Glutamatergic neuron (in vitro differentiated cells): ENCODE measurements at regions not wholly inside any gene's neighbourhood (a gene's known extent, or its start where the extent isn't known, plus 50 kb on each side); places are given as distances from the start of the nearest gene placed in this dataset.

Experiments used
- DNase-seq: peaks from one replicate; pipeline ENCODE4 v3.0.0; 2022
- H3K27ac Mint-ChIP-seq: one replicate; pipeline ENCODE4 v1.8.0; 2020; ENCODE audit warnings: mild to moderate bottlenecking, mixed read lengths, inconsistent platforms; ENCODE audit not compliant: unreplicated experiment
- H3K27me3 Mint-ChIP-seq: one replicate; pipeline ENCODE4 v1.8.0; 2020; ENCODE audit warnings: mild to moderate bottlenecking, moderate library complexity, mixed read lengths, inconsistent platforms; ENCODE audit not compliant: unreplicated experiment
- H3K36me3 Mint-ChIP-seq: one replicate; pipeline ENCODE4 v1.8.0; 2020; ENCODE audit warnings: mild to moderate bottlenecking, mixed read lengths, inconsistent platforms; ENCODE audit not compliant: unreplicated experiment
- H3K4me1 Mint-ChIP-seq: one replicate; pipeline ENCODE4 v1.8.0; 2020; ENCODE audit warnings: mild to moderate bottlenecking, low read depth, mixed read lengths, inconsistent platforms; ENCODE audit not compliant: unreplicated experiment
- H3K4me3 Mint-ChIP-seq: one replicate; pipeline ENCODE4 v1.8.0; 2020; ENCODE audit warnings: mild to moderate bottlenecking, mixed read lengths, inconsistent platforms; ENCODE audit not compliant: unreplicated experiment
- H3K9me3 Mint-ChIP-seq: one replicate; pipeline ENCODE4 v1.8.0; 2020; ENCODE audit warnings: mild to moderate bottlenecking, moderate library complexity, mixed read lengths, inconsistent platforms; ENCODE audit not compliant: unreplicated experiment
- TF ChIP-seq, protein P1 (sequence below): fragments of 200-600 bp; sonication (generic); IDR thresholded peaks from one replicate; pipeline ENCODE4 v1.5.0; 2021; ENCODE audit not compliant: partially characterized antibody, unreplicated experiment

DNA sequence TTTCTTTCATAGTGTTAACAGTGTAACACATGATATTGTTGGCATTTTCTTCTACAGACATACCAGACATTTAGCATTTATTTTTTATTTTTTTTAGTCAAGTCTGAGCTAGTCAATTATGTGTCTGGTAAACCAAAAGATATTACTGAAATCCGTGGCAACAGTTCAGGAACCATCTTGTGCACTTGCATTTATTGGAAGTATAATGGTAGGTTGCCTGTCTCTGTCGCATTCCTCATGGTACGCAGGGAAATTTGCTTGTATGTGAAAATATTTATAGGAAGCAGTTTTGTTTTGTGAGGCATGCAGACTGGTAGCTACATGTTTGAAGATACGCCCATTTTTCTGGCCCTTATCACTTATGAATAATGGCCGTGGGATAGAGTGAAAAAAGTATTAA, 186.1 kb upstream of the SLC38A2 start:
- peaks cover 2% of the 10 kb centered on the region for H3K4me1 Mint-ChIP-seq
- H3K27ac Mint-ChIP-seq: no peak overlapping the region
- no peak for DNase-seq
- TF ChIP-seq, protein P1, sequence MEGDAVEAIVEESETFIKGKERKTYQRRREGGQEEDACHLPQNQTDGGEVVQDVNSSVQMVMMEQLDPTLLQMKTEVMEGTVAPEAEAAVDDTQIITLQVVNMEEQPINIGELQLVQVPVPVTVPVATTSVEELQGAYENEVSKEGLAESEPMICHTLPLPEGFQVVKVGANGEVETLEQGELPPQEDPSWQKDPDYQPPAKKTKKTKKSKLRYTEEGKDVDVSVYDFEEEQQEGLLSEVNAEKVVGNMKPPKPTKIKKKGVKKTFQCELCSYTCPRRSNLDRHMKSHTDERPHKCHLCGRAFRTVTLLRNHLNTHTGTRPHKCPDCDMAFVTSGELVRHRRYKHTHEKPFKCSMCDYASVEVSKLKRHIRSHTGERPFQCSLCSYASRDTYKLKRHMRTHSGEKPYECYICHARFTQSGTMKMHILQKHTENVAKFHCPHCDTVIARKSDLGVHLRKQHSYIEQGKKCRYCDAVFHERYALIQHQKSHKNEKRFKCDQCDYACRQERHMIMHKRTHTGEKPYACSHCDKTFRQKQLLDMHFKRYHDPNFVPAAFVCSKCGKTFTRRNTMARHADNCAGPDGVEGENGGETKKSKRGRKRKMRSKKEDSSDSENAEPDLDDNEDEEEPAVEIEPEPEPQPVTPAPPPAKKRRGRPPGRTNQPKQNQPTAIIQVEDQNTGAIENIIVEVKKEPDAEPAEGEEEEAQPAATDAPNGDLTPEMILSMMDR: no peak
- H3K36me3 Mint-ChIP-seq: no peaks in the 10 kb centered on the region
- H3K4me3 Mint-ChIP-seq: no peak overlapping the region
- H3K9me3 Mint-ChIP-seq: no peaks in the 10 kb centered on the region
- peaks cover 2% of the 10 kb centered on the region for H3K27me3 Mint-ChIP-seq

DNA sequence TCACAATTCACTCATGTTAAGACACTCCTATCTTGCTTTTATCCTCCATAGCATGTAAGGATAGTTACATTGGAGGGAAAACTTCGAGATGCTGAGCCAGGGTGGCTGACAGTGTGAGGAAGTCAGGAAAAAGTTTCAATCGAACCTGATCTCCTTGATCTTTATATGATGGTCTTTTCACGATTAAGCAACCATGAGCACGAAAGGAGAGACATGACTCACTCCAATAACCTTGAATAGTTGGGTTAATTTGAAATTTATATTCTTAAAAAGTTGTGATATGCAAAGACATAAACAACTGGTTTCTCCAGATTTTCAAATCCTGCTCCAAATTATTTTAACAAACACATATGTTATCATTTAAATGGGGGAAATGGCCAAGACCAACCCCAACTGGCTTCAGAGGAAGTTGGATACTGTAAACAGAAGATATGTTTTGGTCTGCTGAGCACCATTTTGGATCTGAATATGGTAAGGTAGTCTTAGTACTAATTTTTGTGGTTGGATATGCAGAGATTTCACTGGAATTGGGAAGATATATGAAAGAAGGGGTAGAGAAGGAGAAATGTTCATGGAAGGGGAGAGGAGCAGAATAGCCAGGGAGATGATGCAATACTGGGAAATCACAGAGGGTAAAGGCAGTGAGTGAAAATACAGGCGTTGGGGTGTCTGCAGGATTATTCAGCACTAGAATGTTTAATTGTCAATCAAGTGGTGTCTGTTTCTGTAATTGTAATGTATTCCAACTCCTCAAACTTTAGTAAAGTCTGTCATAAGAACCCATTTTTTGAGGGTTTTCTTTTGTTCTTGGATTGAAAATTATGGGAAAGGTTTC, 185.2 kb upstream of the SLC38A2 start:
- Mint-ChIP-seq H3K4me3 (no peak overlapping the region), H3K27me3 (peaks cover 2% of the 10 kb centered on the region), H3K36me3 (no peaks in the 10 kb centered on the region), H3K9me3 (no peaks in the 10 kb centered on the region), H3K27ac (no peak overlapping the region), H3K4me1 (peaks cover 2% of the 10 kb centered on the region)
- TF ChIP-seq, protein P1: no peak
- no peak for DNase-seq

DNA sequence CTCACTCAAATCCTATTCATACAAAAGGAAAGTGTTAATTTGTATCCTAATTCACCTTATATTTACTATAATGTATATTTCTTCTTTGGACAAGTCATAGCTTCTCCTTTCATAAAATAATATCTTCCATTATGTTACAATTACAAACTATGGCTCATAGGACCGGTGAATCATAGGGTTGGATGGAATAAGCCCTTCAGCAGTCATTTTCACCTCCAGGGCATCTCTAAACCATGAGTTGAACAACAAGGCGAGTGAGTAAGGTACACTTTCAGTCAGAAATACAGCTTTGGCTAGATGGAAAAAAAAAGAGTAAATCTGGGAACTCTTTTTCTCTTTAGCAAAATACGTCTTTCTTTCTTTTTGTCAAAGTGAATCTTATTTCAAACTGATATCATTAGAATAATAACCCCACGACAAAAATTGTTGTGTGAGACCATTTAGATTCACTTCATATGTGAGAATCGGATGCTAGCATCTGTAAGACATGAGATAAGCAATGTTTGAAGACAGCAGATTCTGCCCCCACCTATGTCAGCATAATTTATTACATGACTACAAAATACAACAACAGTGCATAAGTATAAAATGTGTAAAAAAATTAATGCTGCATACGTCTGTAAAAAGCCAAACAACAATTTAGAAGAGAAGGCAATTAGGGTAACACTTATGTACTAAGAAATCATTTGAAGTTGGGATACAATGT, 184.4 kb upstream of the SLC38A2 start:
- peaks cover 2% of the 10 kb centered on the region for H3K27me3 Mint-ChIP-seq
- no peak overlapping the region for H3K4me3 Mint-ChIP-seq
- TF ChIP-seq, protein P1: no peak
- H3K9me3 Mint-ChIP-seq: no peaks in the 10 kb centered on the region
- H3K36me3 Mint-ChIP-seq: no peaks in the 10 kb centered on the region
- no peak overlapping the region for H3K27ac Mint-ChIP-seq
- DNase-seq: no peak
- peaks cover 2% of the 10 kb centered on the region for H3K4me1 Mint-ChIP-seq

DNA sequence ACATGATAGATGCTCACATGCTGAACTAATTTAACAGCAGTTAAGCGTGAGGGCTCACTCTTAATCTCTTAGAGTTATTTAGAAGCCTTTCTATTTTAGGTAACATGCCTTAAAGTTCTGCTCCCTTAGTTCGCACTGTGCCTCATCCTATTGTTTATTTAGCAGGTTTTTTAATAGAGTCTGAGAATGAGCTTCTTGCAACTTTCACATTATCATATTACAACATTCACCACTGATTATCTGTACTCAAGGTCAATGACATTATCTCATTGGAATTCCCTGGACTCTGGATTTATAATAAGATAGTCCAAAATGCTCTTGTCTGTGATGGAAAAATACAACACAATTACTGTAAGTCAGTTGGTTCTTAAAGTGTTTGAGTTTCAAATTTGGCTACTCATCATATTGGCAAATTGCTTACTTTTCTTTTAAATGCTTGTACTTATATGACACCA, 183.6 kb upstream of the SLC38A2 start:
- H3K9me3 Mint-ChIP-seq: no peaks in the 10 kb centered on the region
- H3K36me3 Mint-ChIP-seq: no peaks in the 10 kb centered on the region
- H3K4me3 Mint-ChIP-seq: no peak overlapping the region
- DNase-seq: no peak
- no peak overlapping the region for H3K27ac Mint-ChIP-seq
- H3K27me3 Mint-ChIP-seq: peaks cover 2% of the 10 kb centered on the region
- peaks cover 2% of the 10 kb centered on the region for H3K4me1 Mint-ChIP-seq
- TF ChIP-seq, protein P1: no peak

DNA sequence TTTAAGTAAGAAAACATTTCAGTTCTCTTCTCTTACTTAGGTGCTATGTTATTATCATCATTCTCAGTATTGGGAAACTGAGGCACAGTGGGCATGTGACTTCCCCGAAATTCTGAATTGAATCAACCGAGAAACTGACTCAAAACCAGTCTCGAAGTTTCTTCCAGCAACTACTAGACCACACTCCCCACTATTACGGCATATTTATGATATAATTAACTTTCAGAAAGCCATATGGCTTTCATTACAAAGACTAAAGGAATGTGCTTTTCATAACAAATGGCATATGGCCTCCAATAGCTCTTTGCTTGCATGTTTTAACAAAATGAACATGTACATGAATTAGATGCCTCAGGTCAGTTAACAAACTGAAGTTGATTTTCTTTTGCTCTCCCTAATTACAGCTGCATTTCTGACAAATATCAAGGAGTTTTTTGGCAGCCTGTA, 182.9 kb upstream of the SLC38A2 start:
- Mint-ChIP-seq H3K27me3 (peaks cover 4% of the 10 kb centered on the region), H3K4me1 (peaks cover 2% of the 10 kb centered on the region), H3K4me3 (no peak overlapping the region), H3K27ac (no peak overlapping the region), H3K36me3 (no peaks in the 10 kb centered on the region), H3K9me3 (no peaks in the 10 kb centered on the region)
- TF ChIP-seq, protein P1: no peak
- no peak for DNase-seq
